Retinal pigment epithelial cell (primary cell): ENCODE measurements at regions not wholly inside any gene's neighbourhood (a gene's known extent, or its start where the extent isn't known, plus 50 kb on each side); places are given as distances from the start of the nearest gene placed in this dataset.
"Not testable (repeated sequence)": the region's sequence is repeated elsewhere in the genome, so short reads cannot be mapped to it uniquely, and the experiment has no call there.

Experiments used
- DNase-seq: peaks from one replicate; pipeline ENCODE4 v3.0.0-alpha.2; 2010; ENCODE audit warnings: low read depth
- H3K4me3 ChIP-seq: 2 replicates; pipeline ENCODE4 v1.5.1; 2011; ENCODE audit warnings: mild to moderate bottlenecking, low read length, control low read depth, moderate library complexity
- TF ChIP-seq, protein P1 (sequence below): conservative IDR thresholded peaks from 2 replicates; pipeline ENCODE4 v1.5.1; 2011; ENCODE audit warnings: low read depth, low read length, control low read depth, inconsistent platforms

DNA sequence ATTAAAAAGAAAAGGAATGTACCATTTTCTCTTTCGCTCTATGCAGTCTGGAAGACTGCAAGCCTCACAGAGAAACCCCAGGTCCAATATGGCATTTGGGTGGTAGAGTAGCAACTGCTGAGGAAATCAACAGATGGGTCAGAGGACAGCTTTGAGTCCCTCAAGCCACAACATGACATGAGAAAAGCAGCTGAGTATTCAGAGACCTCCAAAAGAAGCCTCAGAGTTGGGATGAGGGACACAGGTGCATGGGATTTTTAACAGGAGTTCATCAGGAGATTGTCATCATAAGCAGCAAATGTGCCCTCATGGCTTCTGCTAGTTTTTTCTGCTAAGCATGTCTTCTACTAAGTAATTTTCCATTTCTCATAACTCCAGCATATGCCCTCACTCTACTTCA is 111.6 kb downstream of the BLID start:
- no peak overlapping the region for H3K4me3 ChIP-seq
- DNase-seq = no peak
- TF ChIP-seq, protein P1, sequence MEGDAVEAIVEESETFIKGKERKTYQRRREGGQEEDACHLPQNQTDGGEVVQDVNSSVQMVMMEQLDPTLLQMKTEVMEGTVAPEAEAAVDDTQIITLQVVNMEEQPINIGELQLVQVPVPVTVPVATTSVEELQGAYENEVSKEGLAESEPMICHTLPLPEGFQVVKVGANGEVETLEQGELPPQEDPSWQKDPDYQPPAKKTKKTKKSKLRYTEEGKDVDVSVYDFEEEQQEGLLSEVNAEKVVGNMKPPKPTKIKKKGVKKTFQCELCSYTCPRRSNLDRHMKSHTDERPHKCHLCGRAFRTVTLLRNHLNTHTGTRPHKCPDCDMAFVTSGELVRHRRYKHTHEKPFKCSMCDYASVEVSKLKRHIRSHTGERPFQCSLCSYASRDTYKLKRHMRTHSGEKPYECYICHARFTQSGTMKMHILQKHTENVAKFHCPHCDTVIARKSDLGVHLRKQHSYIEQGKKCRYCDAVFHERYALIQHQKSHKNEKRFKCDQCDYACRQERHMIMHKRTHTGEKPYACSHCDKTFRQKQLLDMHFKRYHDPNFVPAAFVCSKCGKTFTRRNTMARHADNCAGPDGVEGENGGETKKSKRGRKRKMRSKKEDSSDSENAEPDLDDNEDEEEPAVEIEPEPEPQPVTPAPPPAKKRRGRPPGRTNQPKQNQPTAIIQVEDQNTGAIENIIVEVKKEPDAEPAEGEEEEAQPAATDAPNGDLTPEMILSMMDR = no peak

DNA sequence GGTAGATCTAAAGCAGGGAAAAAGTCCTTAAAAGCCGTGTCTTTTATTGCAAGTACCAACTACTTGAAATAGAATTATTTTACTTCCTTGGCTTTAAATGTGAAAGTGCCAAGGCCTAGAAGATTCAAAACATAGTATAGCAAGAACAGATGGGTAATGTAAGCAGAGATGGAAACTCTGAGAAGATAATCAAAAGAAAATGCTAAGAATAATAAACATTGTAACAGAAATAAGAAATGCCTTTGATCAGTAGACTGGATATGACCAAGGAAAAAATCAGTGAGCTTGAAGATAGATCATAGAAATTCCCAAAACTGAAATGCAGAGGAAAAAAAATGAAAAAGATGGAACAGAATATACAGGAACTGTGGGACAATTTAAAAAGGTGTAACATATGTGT is 113.1 kb downstream of the BLID start:
- TF ChIP-seq, protein P1 = no peak
- no peak for DNase-seq

DNA sequence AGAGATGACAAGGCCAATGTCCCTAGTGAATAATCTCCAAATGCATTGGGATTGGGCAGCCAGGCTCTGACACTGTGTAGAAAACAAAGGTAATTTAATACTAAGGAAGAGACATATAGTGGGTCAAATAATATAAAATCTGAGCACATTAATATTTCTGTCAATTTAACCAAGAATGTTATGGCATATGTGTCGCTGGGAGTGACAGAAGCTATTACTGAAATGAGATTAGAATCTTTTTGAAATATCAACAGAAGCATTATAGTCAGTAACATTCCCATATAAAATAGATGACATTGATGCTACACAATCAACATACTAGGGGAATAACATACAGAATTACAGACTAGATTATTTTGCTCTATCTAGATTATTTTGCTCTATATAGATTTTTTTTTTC is 114.0 kb downstream of the BLID start:
- no peak overlapping the region for H3K4me3 ChIP-seq
- DNase-seq = no peak
- TF ChIP-seq, protein P1 = no peak

More for the DNA sequence above, 113.1 kb downstream of the BLID start:
- no peak overlapping the region for H3K4me3 ChIP-seq

DNA sequence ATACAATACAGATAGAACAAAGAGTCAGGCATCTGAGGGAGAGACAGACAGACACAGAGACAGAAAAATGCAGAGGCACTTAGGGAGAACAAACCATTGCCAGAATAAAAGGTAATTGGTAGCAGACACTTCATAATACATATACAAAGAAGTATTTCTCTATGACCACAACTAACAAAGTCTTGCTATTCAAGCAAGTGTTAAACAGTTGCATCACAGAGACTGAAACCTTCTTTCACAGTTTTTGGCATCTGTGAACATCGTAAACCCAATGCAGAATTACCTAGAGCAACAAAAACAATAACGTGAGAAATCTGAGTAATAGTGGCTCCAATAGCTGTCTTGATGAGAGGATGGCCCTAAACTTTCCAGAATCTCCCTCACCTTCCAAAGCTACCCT is 116.4 kb downstream of the BLID start:
- no peak overlapping the region for H3K4me3 ChIP-seq
- TF ChIP-seq, protein P1 = no peak
- no peak for DNase-seq

DNA sequence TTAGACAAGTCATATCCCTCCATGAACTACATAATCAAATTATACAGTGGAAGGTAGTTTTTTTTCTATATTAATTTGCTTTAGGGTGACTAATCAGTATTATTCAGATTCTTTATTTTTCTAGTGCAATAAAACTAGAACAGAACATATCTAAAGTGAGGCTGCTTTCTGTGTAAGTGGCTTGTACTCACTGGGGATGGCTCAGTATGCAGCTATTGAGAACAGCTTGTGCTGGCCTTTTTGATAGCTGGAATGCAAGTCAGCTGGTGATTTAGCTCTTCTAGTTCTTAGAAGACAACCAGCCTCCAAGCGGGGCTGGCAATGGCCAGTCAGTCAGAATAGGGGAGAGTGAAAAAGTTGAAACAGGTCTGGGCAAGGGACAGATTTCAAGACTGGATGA is 119.4 kb downstream of the BLID start:
- H3K4me3 ChIP-seq = no peak overlapping the region
- TF ChIP-seq, protein P1 = no peak
- no peak for DNase-seq

DNA sequence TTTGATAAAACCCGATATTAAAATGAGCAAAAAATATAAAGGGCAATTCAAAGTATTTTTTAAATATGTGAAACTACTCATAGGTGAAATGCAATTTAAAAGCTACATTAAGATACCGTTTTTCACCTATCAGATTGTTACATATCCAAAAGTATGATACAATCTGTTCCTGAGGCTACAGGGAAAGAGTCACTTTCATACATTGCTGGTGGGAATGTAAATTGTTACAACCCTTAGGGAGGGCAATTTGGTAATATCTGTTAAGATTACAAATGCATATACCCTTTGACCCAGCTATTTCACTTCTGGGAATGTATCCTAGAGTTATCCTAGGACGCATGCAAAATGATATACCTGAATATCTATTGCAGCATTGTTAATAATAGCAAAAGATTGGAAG is 132.1 kb downstream of the BLID start:
- TF ChIP-seq, protein P1 = no peak
- no peak overlapping the region for H3K4me3 ChIP-seq
- no peak for DNase-seq

DNA sequence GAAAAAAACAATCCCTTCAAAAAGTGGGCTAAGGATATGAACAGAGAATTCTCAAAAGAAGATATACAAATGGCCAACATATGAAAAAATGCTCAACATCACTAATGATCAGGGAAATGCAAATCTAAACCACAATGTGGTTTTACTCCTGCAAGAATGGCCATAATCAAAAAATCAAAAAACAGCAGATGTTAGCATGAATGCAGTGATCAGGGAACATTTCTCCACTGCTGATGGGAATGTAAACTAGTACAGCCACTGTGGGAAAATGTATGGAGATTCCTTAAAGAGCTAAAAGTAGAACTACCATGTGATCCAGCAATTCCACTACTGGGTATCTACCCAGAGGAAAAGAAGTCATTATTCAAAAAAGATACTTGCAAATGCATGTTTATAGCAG is 138.1 kb downstream of the BLID start:
- DNase-seq, H3K4me3 ChIP-seq: not testable (repeated sequence)

DNA sequence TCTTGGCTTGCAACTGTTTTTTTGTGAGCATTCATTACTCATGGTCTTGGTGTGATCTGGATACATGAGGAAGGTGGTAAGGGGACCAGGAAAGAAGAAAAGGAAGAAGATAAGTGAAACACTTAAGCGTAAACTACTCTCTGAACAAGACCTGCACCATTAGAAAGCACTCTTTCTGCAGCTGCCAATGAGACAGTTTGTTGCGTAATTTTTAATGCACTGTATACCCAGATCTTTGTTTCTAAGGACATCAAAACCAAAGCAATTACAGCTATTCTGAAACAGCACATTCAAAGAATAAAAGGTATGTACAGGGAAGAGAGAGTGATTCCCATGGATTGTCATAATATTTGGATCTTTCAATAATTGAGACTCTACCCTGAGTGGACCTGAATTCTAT is 147.4 kb downstream of the BLID start:
- TF ChIP-seq, protein P1 = no peak
- DNase-seq = no peak
- H3K4me3 ChIP-seq = no peak overlapping the region
